ENCODE measurements at regions not wholly inside any gene's neighbourhood (a gene's known extent, or its start where the extent isn't known, plus 50 kb on each side); places are given as distances from the start of the nearest gene placed in this dataset.

DNA sequence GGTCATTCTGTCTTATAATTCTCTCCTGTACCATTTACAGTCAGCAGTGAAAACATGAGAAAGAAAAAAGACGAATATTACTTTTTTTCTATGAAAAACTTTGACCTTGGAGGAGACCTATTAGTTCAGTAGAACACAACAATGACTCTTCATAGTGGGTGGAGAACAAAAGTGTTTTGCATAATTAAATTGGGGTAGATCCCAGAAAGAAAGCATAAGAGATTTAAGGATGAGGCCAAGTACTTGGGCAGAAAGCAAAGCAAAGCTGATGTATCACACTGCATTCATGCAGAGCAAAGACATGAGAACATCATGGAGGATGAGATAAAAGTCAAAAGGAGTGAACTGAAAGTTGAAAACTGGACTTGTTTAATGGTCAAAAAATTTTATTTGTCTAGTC lies 1273.4 kb downstream of the ROBO2 start:
- H3K36me3 ChIP-seq (ENCODE audit: insufficient read depth, low read length) = no peaks in the 10 kb centered on the region
- H3K4me1 ChIP-seq (ENCODE audit: insufficient read depth, low read length) = no peaks in the 10 kb centered on the region
- H3K4me3 ChIP-seq (ENCODE audit: insufficient read depth, low read length) = no peak overlapping the region
- no peaks in the 10 kb centered on the region for H3K79me2 ChIP-seq (ENCODE audit: insufficient read depth, low read length)
- no peaks in the 10 kb centered on the region for H3K9me3 ChIP-seq (ENCODE audit: low read depth, low read length)
- H3K4me2 ChIP-seq (ENCODE audit: insufficient read depth, low read length) = no peak overlapping the region
- H3K27me3 ChIP-seq (ENCODE audit: insufficient read depth, low read length) = no peaks in the 10 kb centered on the region
- H3K27ac ChIP-seq (ENCODE audit: low read depth, low read length) = no peak overlapping the region
- DNase-seq (ENCODE audit: insufficient read length, low spot score, missing footprints) = no peak
- H2AFZ ChIP-seq (ENCODE audit: low read length) = no peak overlapping the region
- TF ChIP-seq CTCF (IDR thresholded peaks at IDR 0.05; ENCODE audit: extremely low read depth, low read depth, low read length) = no peak
- H4K20me1 ChIP-seq (ENCODE audit: insufficient read depth, low read length) = no peaks in the 10 kb centered on the region

- Histone ChIP-seq H3K36me3 (ENCODE audit: insufficient read depth, low read length) (no peaks in the 10 kb centered on the region), H3K4me1 (ENCODE audit: insufficient read depth, low read length) (no peaks in the 10 kb centered on the region), H4K20me1 (ENCODE audit: insufficient read depth, low read length) (no peaks in the 10 kb centered on the region), H3K27me3 (ENCODE audit: insufficient read depth, low read length) (no peaks in the 10 kb centered on the region), H3K4me3 (ENCODE audit: insufficient read depth, low read length) (no peak overlapping the region), H2AFZ (ENCODE audit: low read length) (no peak overlapping the region), H3K79me2 (ENCODE audit: insufficient read depth, low read length) (no peaks in the 10 kb centered on the region), H3K9me3 (ENCODE audit: low read depth, low read length) (no peaks in the 10 kb centered on the region), H3K4me2 (ENCODE audit: insufficient read depth, low read length) (no peak overlapping the region), H3K27ac (ENCODE audit: low read depth, low read length) (no peak overlapping the region)
- DNase-seq (ENCODE audit: insufficient read length, low spot score, missing footprints) = no peak
- TF ChIP-seq CTCF (IDR thresholded peaks at IDR 0.05; ENCODE audit: extremely low read depth, low read depth, low read length) = no peak
These were observed 1274.4 kb downstream of the ROBO2 start for GRCh38 chr3:78314327-78314726.

DNA sequence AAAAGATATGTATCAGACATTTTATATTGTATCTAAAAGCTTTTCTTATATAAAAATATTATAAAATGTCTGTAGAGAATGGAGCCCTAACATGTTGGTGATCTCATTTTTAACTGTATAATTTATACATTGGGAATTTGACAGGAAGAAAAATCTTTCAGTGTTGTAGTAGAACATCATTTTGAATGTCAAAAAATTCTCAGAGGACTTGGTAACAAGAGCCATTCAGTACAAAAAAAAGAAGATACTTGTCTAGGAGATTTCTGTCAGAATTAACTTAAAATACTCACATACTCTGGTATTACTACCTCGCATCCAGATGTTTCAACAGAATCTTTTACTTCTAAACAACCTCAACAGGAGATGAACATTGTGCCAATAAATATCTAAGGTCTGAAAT lies 1277.9 kb downstream of the ROBO2 start:
- Histone ChIP-seq H3K4me2 (ENCODE audit: insufficient read depth, low read length) (no peak overlapping the region), H3K27me3 (ENCODE audit: insufficient read depth, low read length) (no peaks in the 10 kb centered on the region), H3K79me2 (ENCODE audit: insufficient read depth, low read length) (no peaks in the 10 kb centered on the region), H3K27ac (ENCODE audit: low read depth, low read length) (no peak overlapping the region), H2AFZ (ENCODE audit: low read length) (no peak overlapping the region), H4K20me1 (ENCODE audit: insufficient read depth, low read length) (no peaks in the 10 kb centered on the region), H3K36me3 (ENCODE audit: insufficient read depth, low read length) (no peaks in the 10 kb centered on the region), H3K9me3 (ENCODE audit: low read depth, low read length) (no peaks in the 10 kb centered on the region), H3K4me3 (ENCODE audit: insufficient read depth, low read length) (no peak overlapping the region), H3K4me1 (ENCODE audit: insufficient read depth, low read length) (no peaks in the 10 kb centered on the region)
- DNase-seq (ENCODE audit: insufficient read length, low spot score, missing footprints) = no peak
- no peak for TF ChIP-seq CTCF (IDR thresholded peaks at IDR 0.05; ENCODE audit: extremely low read depth, low read depth, low read length)

DNA sequence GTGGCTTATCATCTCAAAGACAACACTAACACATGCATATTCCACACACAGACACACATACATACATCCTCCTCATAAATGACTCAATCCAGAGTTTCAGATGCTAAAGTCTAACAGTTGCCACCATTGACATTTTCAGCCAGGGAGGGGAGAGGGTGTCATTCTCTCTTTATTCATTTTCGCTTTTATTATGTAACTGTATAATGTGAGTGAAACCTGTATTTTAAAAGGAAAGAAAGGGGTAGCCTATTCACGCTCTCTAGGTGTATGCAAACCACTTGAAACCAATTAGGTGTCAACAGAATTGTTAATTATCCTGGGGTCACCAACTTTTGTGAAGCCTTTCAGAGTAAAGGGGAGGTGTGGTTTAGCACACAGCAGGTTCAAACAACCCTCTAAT lies 1282.9 kb downstream of the ROBO2 start:
- H3K79me2 ChIP-seq (ENCODE audit: insufficient read depth, low read length) = no peaks in the 10 kb centered on the region
- H3K27me3 ChIP-seq (ENCODE audit: insufficient read depth, low read length) = no peaks in the 10 kb centered on the region
- DNase-seq (ENCODE audit: insufficient read length, low spot score, missing footprints) = no peak
- H3K27ac ChIP-seq (ENCODE audit: low read depth, low read length) = no peak overlapping the region
- no peaks in the 10 kb centered on the region for H3K9me3 ChIP-seq (ENCODE audit: low read depth, low read length)
- H2AFZ ChIP-seq (ENCODE audit: low read length) = no peak overlapping the region
- no peaks in the 10 kb centered on the region for H3K4me1 ChIP-seq (ENCODE audit: insufficient read depth, low read length)
- no peaks in the 10 kb centered on the region for H4K20me1 ChIP-seq (ENCODE audit: insufficient read depth, low read length)
- no peak for TF ChIP-seq CTCF (IDR thresholded peaks at IDR 0.05; ENCODE audit: extremely low read depth, low read depth, low read length)
- no peaks in the 10 kb centered on the region for H3K36me3 ChIP-seq (ENCODE audit: insufficient read depth, low read length)
- no peak overlapping the region for H3K4me3 ChIP-seq (ENCODE audit: insufficient read depth, low read length)
- no peak overlapping the region for H3K4me2 ChIP-seq (ENCODE audit: insufficient read depth, low read length)

Data from osteoblast (primary cell).